GM12878 (cell line): ENCODE measurements at regions not wholly inside any gene's neighbourhood (a gene's known extent, or its start where the extent isn't known, plus 50 kb on each side); places are given as distances from the start of the nearest gene placed in this dataset.

ENCODE experiments used
- ATF3 ChIP-seq: IDR thresholded peaks from 2 replicates; pipeline ENCODE4 v1.6.1; 2011; ENCODE audit warnings: low read depth, mild to moderate bottlenecking, low read length, moderate library complexity, borderline replicate concordance; ENCODE audit errors: extremely low read depth
- CEBPB ChIP-seq, 2 experiments: fragments of 150-350 bp in 1 of 2; IDR thresholded peaks; 2 replicates each; pipeline ENCODE4 v1.6.1; 2012 to 2014; ENCODE audit warnings: low read depth in 2 of 2, low read length in 2 of 2, borderline replicate concordance in 1 of 2, inconsistent platforms in 1 of 2
- FOS ChIP-seq: IDR thresholded peaks from 3 replicates; pipeline ENCODE4 v1.6.1; 2011; ENCODE audit warnings: borderline replicate concordance; ENCODE audit not compliant: insufficient read length; ENCODE audit errors: extremely low read depth
- POLR2A ChIP-seq: IDR thresholded peaks from 2 replicates; pipeline ENCODE4 v1.6.1; 2011; ENCODE audit warnings: low read depth, mild to moderate bottlenecking, low read length
- RAD21 ChIP-seq: IDR thresholded peaks from 2 replicates; pipeline ENCODE4 v1.6.1; 2011; ENCODE audit warnings: mild to moderate bottlenecking, low read depth, low read length, moderate library complexity; ENCODE audit not compliant: insufficient read depth
- TCF7 ChIP-seq: IDR thresholded peaks from 2 replicates; pipeline ENCODE4 v1.6.1; 2014; ENCODE audit warnings: antibody characterized with exemption, borderline replicate concordance

DNA sequence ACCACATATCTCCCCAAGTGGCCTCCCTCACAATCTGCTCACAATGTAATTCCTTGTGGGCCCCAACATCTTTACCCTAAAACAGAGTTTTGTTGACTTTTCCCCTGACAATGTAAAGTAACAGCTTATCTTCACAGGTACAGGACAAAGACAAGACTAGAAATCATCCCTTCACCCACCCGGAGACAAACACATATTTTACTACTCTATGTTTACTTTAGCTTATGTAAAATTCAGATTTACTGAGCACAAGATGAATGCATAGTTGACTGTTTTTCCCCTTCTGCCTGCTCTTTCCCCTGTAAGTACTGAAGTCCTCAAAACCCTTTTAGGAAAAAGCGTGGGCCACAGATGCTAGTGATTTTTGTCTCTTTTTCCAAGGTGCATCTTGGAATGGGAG, 61.0 kb downstream of the RPP21 start:
- no peak for TF ChIP-seq POLR2A
- TF ChIP-seq TCF7: no peak
- no peak for TF ChIP-seq FOS
- no peak for TF ChIP-seq RAD21
- TF ChIP-seq ATF3: no peak
- TF ChIP-seq CEBPB (IDR thresholded peaks at IDR 0.05; ENCODE audit: borderline replicate concordance in 1 of 2, low read depth in 2 of 2, low read length in 2 of 2): no peak
